GM18951 (cell line): ENCODE measurements at regions not wholly inside any gene's neighbourhood (a gene's known extent, or its start where the extent isn't known, plus 50 kb on each side); places are given as distances from the start of the nearest gene placed in this dataset.

ENCODE experiments used
- POLR2A ChIP-seq: IDR thresholded peaks from 4 replicates; pipeline ENCODE4 v1.6.1; 2011; ENCODE audit warnings: mild to moderate bottlenecking; ENCODE audit not compliant: insufficient read length, insufficient read depth; ENCODE audit errors: extremely low read depth
- in situ Hi-C: fragments of 300-500 bp; cut with MboI; formaldehyde crosslinking; loops from one replicate; pipeline ENCODE4 v1.12.0; 2022; ENCODE audit warnings: low sequenced_read_pairs, mixed read lengths, inconsistent platforms; ENCODE audit not compliant: unreplicated experiment

- no peak for TF ChIP-seq POLR2A
- in situ Hi-C loops: no loop called here
Measured at GRCh38 chr6:153580776-153581175, 449.7 kb upstream of the RGS17 start.

- in situ Hi-C loops: no loop called here
- no peak for TF ChIP-seq POLR2A
Measured at GRCh38 chr6:153575528-153575927, 444.4 kb upstream of the RGS17 start.

DNA sequence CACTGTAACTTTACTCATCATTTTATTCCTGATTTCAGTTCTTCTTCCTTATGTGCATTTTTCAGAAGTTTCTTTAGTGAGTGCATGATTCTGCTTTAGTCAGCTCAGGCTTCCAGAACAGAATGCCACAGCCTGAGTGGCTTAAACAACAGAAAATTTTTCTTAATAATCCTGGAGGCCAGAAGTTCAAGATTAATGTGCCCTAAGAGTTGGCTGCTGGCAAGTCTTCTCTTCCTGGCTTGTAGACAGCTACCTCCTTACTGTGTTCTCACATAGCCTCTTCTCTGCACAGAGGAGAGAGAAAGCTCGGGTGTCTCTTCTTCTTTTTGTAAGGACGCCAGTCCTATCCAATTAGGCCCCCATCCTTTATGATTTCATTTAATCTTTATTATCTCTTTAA, 443.1 kb upstream of the RGS17 start:
- TF ChIP-seq POLR2A: no peak
- in situ Hi-C loops: no loop called here

- in situ Hi-C loops: no loop called here
- no peak for TF ChIP-seq POLR2A
Measured at GRCh38 chr6:153572371-153572770, 441.3 kb upstream of the RGS17 start.

- in situ Hi-C loops: no loop called here
- TF ChIP-seq POLR2A: no peak
Measured at GRCh38 chr6:153568628-153569027, 437.5 kb upstream of the RGS17 start.

GRCh38 chr6:153564803-153565202, 433.7 kb upstream of the RGS17 start:
- no peak for TF ChIP-seq POLR2A
- in situ Hi-C loops: no loop called here

GRCh38 chr6:153563001-153563400, 431.9 kb upstream of the RGS17 start:
- no peak for TF ChIP-seq POLR2A
- in situ Hi-C loops: no loop called here

- TF ChIP-seq POLR2A: no peak
- in situ Hi-C loops: no loop called here
Measured at GRCh38 chr6:153553627-153554026, 422.5 kb upstream of the RGS17 start.

GRCh38 chr6:153539602-153540001, 408.5 kb upstream of the RGS17 start:
- no peak for TF ChIP-seq POLR2A
- in situ Hi-C loops: no loop called here

DNA sequence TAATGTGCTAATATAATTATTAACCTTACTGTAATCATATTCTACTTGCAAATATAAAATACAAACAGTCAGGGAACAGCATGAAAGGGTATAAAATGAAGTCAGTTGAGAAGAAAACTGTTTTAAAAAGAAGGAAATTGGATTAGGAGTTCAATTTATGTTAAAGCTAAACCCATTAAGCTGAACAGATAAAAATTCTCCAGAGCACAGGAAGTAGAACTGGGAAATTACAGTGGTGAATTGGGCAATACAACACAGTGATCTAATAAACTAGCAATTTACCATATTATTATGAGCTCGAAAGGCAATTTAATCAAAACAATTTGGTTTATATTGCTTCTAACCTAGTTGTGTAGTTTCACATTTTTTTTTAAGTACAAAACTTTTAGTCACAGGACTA, 407.4 kb upstream of the RGS17 start:
- in situ Hi-C loops: no loop called here
- no peak for TF ChIP-seq POLR2A

DNA sequence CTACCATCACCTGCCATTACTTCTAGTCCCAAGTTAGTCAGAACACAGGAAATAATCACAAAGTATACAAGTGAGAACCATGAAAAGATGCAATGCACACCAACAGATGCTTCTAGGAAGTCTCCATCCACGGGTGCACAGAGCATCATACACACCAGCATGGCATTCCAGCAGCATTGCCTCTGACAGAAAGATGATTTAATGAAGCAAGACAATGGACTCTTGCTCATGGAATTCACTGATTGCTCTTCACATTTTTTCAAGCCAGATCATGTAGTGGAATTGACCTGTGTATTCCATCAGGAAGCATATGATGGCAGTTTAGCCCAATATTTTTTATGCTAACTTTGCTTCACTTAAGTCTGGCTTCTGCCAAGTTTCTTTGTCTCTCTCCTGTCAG, 406.3 kb upstream of the RGS17 start:
- in situ Hi-C loops: no loop called here
- TF ChIP-seq POLR2A: no peak

DNA sequence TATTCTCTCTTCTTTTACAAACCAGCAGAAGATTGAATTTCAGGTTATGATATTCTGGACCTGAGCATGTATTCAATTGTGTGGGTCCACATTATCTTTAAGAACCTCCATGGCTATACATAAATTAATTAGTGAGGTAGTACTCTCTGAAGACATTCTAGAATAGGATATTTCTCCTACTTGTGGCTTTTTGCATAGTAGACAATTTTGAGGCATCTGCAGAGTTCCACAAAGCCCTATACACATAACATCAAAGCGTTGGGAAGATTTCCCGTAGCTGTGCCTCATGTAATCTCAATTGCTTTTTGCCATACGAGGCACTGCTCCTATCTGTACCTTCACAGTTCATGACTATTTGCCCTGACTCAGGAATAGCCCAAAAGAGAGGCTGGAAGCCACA, 395.4 kb upstream of the RGS17 start:
- in situ Hi-C loops: no loop called here
- TF ChIP-seq POLR2A: no peak

DNA sequence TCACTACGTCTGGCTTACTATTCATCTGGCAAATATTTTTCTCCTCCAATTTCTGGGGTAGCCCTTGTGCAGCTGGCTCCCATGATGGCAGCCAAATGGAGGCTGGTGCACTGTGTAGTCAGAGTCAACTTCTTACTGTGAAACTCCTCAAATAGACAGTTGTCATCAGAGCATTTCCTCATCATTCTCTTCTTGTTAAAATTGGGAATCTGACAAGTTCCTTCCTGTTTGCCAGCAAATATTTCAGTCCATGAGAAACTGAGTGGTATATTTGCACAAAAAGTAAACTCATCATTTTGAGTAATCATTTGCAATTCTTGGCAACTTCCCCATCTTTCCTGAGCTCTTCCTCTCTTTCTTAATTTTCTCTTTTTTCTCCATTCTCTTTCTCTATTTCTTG, 394.9 kb upstream of the RGS17 start:
- TF ChIP-seq POLR2A: no peak
- in situ Hi-C loops: no loop called here

DNA sequence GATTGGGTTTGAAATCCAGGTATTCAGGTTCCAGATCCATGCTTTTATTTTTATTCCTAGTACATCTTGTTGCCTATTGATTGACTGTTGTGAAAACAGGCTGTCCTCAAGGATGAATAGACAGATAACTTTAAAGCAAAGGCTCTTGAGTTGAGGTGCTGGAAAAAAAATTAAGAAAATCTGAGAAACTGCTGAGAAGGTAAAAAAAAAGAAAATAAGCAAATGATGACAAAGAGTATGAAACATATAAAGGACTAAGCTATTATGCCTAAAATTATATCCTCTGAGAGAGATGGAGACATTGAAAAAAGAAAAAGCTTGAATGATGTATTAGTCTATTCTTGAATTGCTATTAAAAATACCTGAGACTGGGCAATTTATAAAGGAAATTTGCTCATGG, 392.3 kb upstream of the RGS17 start:
- in situ Hi-C loops: no loop called here
- TF ChIP-seq POLR2A: no peak

DNA sequence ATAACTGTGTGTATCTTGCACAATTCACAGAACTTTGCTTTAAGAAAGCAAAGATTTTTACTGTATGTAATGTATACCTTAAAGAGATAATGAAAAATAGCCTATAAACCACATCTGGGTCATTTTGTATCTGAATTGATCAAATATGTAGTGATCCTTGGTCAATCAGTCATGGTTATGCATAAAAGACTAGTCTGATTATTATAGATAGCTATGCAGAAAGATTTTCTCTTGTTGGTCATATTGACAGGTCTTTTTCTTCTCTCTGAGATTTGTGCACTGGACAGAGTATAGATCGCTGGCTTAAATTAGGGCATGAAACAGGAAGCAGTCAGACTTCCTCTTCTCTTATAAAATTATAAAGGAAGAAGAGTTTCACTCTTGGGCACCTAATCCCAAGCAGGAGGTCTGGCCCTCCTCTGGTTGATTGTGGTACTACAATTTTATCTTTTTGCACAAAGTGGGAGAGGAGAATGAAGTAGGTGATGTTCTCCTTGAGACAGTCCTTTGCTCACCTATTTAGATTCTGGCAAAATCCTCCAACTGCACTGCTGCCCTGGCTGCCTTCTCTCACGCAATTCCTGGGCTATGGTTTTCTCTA, 380.9 kb upstream of the RGS17 start:
- in situ Hi-C loops: no loop called here

More for the DNA sequence above, 380.9 kb upstream of the RGS17 start:
- no peak for TF ChIP-seq POLR2A
